GM23248 (cell line): ENCODE measurements at regions not wholly inside any gene's neighbourhood (a gene's known extent, or its start where the extent isn't known, plus 50 kb on each side); places are given as distances from the start of the nearest gene placed in this dataset.

Experiments used
- DNase-seq: peaks from one replicate; pipeline ENCODE4 v3.0.0-alpha.2; 2015
- H2AFZ ChIP-seq: fragments of 200-600 bp; sonication (generic); 2 replicates; pipeline ENCODE4 v1.6.1; 2016; ENCODE audit warnings: antibody characterized with exemption
- H3F3A ChIP-seq: fragments of 200-600 bp; sonication (generic); 2 replicates; pipeline ENCODE4 v1.6.1; 2016; ENCODE audit warnings: mild to moderate bottlenecking, antibody characterized with exemption, mixed run types; ENCODE audit not compliant: insufficient read depth
- H3K27ac ChIP-seq: fragments of 200-600 bp; sonication (generic); 2 replicates; pipeline ENCODE4 v1.5.1; 2016; ENCODE audit warnings: mild to moderate bottlenecking
- H3K27me3 ChIP-seq: fragments of 200-600 bp; sonication (generic); replicated peaks from 2 replicates; pipeline ENCODE4 v1.6.1; 2016; ENCODE audit warnings: mild to moderate bottlenecking; ENCODE audit not compliant: insufficient read depth
- H3K36me3 ChIP-seq: fragments of 200-600 bp; sonication (generic); 2 replicates; pipeline ENCODE4 v1.6.1; 2016; ENCODE audit warnings: low read depth, mild to moderate bottlenecking
- H3K4me1 ChIP-seq: fragments of 200-600 bp; sonication (generic); 2 replicates; pipeline ENCODE4 v1.6.1; 2016; ENCODE audit warnings: mild to moderate bottlenecking; ENCODE audit not compliant: insufficient read depth
- H3K4me2 ChIP-seq: fragments of 200-600 bp; sonication (generic); one replicate; pipeline ENCODE4 v1.6.1; 2016; ENCODE audit warnings: mild to moderate bottlenecking; ENCODE audit not compliant: unreplicated experiment
- H3K4me3 ChIP-seq: fragments of 200-600 bp; sonication (generic); 2 replicates; pipeline ENCODE4 v1.5.1; 2016; ENCODE audit warnings: mild to moderate bottlenecking
- H3K79me2 ChIP-seq: fragments of 200-600 bp; sonication (generic); 2 replicates; pipeline ENCODE4 v1.6.1; 2016; ENCODE audit warnings: mild to moderate bottlenecking; ENCODE audit not compliant: insufficient read depth
- H3K9ac ChIP-seq: fragments of 200-600 bp; sonication (generic); 2 replicates; pipeline ENCODE4 v1.6.1; 2016; ENCODE audit warnings: mild to moderate bottlenecking
- H3K9me2 ChIP-seq: fragments of 200-600 bp; sonication (generic); 2 replicates; pipeline ENCODE4 v1.6.1; 2016; ENCODE audit warnings: mixed run types, mild to moderate bottlenecking, moderate library complexity; ENCODE audit not compliant: insufficient read depth
- H3K9me3 ChIP-seq: fragments of 200-600 bp; sonication (generic); one replicate; pipeline ENCODE4 v1.6.1; 2017; ENCODE audit warnings: low read depth
- H4K20me1 ChIP-seq: fragments of 200-600 bp; sonication (generic); 2 replicates; pipeline ENCODE4 v1.6.0; 2016; ENCODE audit not compliant: insufficient read depth
- EZH2 ChIP-seq: fragments of 200-600 bp; sonication (generic); IDR thresholded peaks from 2 replicates; pipeline ENCODE4 v1.6.1; 2018; ENCODE audit warnings: antibody characterized with exemption, mild to moderate bottlenecking; ENCODE audit not compliant: insufficient read depth, poor library complexity, severe bottlenecking
- EZH2phosphoT487 ChIP-seq: fragments of 200-600 bp; sonication (generic); IDR thresholded peaks from 2 replicates; pipeline ENCODE4 v1.6.1; 2018; ENCODE audit warnings: antibody characterized with exemption, moderate library complexity, mild to moderate bottlenecking, low read depth; ENCODE audit not compliant: insufficient read depth
- WGBS, 2 experiments: methylation state at CpG; one replicate each; pipeline ENCODE4 v1.1.6; 2015 to 2017; ENCODE audit warnings: low lambda C conversion rate in 2 of 2, low coverage in 1 of 2; ENCODE audit errors: missing lambda C conversion rate in 2 of 2; 5-methylcytosine and 5-hydroxymethylcytosine counted together
- in situ Hi-C: fragments of 300-500 bp; cut with MboI; formaldehyde crosslinking; loops from 2 replicates; pipeline ENCODE4 v1.15.0; 2020

- DNase-seq, result no peak
- TF ChIP-seq EZH2phosphoT487, result no peak
- TF ChIP-seq EZH2, result no peak
- H4K20me1 ChIP-seq, result no peaks in the 10 kb centered on the region
- no peaks in the 10 kb centered on the region for H3K9me2 ChIP-seq
- H3K79me2 ChIP-seq, result no peaks in the 10 kb centered on the region
- H3K27me3 ChIP-seq, result no peaks in the 10 kb centered on the region
- H3K27ac ChIP-seq, result no peak overlapping the region
- H3K4me1 ChIP-seq, result peaks cover 9% of the 10 kb centered on the region; the same call in 1 of the 2 replicates
- no peak overlapping the region for H2AFZ ChIP-seq
- H3K9me3 ChIP-seq, result no peaks in the 10 kb centered on the region
- H3F3A ChIP-seq, result peaks cover 12% of the 10 kb centered on the region
- H3K36me3 ChIP-seq, result no peaks in the 10 kb centered on the region
- H3K4me3 ChIP-seq, result no peak overlapping the region
- no peak overlapping the region for H3K9ac ChIP-seq
- in situ Hi-C loops, result no loop called here
- no peak overlapping the region for H3K4me2 ChIP-seq
Observed at GRCh38 chr2:173593109-173593508, 238.4 kb downstream of the CDCA7 start.

GRCh38 chr2:173596244-173596643 lies 241.6 kb downstream of the CDCA7 start:
- no peak overlapping the region for H2AFZ ChIP-seq
- no peaks in the 10 kb centered on the region for H4K20me1 ChIP-seq
- TF ChIP-seq EZH2, result no peak
- TF ChIP-seq EZH2phosphoT487, result no peak
- H3K9ac ChIP-seq, result no peak overlapping the region
- no peaks in the 10 kb centered on the region for H3K4me1 ChIP-seq
- H3K36me3 ChIP-seq, result no peaks in the 10 kb centered on the region
- no peaks in the 10 kb centered on the region for H3K27me3 ChIP-seq
- no peaks in the 10 kb centered on the region for H3K9me3 ChIP-seq
- no peak overlapping the region for H3K27ac ChIP-seq
- peaks cover 3% of the 10 kb centered on the region for H3F3A ChIP-seq
- no peak overlapping the region for H3K4me3 ChIP-seq
- in situ Hi-C loops, result no loop called here
- no peak overlapping the region for H3K4me2 ChIP-seq
- no peaks in the 10 kb centered on the region for H3K79me2 ChIP-seq
- no peak for DNase-seq
- no peaks in the 10 kb centered on the region for H3K9me2 ChIP-seq

GRCh38 chr2:173598525-173598924 lies 243.9 kb downstream of the CDCA7 start:
- H3K79me2 ChIP-seq, result no peaks in the 10 kb centered on the region
- H2AFZ ChIP-seq, result no peak overlapping the region
- in situ Hi-C loops, result no loop called here
- TF ChIP-seq EZH2 (no peak), EZH2phosphoT487 (no peak)
- no peaks in the 10 kb centered on the region for H3K36me3 ChIP-seq
- no peaks in the 10 kb centered on the region for H3F3A ChIP-seq
- H3K4me3 ChIP-seq, result no peak overlapping the region
- no peak for DNase-seq
- H3K27ac ChIP-seq, result no peak overlapping the region
- no peaks in the 10 kb centered on the region for H3K9me3 ChIP-seq
- no peaks in the 10 kb centered on the region for H4K20me1 ChIP-seq
- no peaks in the 10 kb centered on the region for H3K9me2 ChIP-seq
- H3K27me3 ChIP-seq, result no peaks in the 10 kb centered on the region
- no peak overlapping the region for H3K4me2 ChIP-seq
- H3K9ac ChIP-seq, result no peak overlapping the region
- H3K4me1 ChIP-seq, result no peaks in the 10 kb centered on the region

- TF ChIP-seq EZH2, result no peak
- no peak for TF ChIP-seq EZH2phosphoT487
- no peaks in the 10 kb centered on the region for H3F3A ChIP-seq
- 68 to 69% methylated on average over 5 of the region's 5 CpGs for WGBS, 2 experiments
- H3K4me2 ChIP-seq, result no peak overlapping the region
- H3K79me2 ChIP-seq, result no peaks in the 10 kb centered on the region
- no peak overlapping the region for H3K9ac ChIP-seq
- no peak overlapping the region for H3K4me3 ChIP-seq
- no peaks in the 10 kb centered on the region for H4K20me1 ChIP-seq
- H3K4me1 ChIP-seq, result no peaks in the 10 kb centered on the region
- no peaks in the 10 kb centered on the region for H3K36me3 ChIP-seq
- DNase-seq, result no peak
- H3K27me3 ChIP-seq, result no peaks in the 10 kb centered on the region
- H2AFZ ChIP-seq, result no peak overlapping the region
- no peak overlapping the region for H3K27ac ChIP-seq
- in situ Hi-C loops, result no loop called here
- H3K9me2 ChIP-seq, result no peaks in the 10 kb centered on the region
- H3K9me3 ChIP-seq, result no peaks in the 10 kb centered on the region
Observed at GRCh38 chr2:173599821-173600359, 245.2 kb downstream of the CDCA7 start.

GRCh38 chr2:173602153-173602795 lies 247.6 kb downstream of the CDCA7 start:
- H2AFZ ChIP-seq, result no peak overlapping the region
- DNase-seq, result no peak
- no peaks in the 10 kb centered on the region for H3K27me3 ChIP-seq
- no peak overlapping the region for H3K4me2 ChIP-seq
- no peaks in the 10 kb centered on the region for H4K20me1 ChIP-seq
- TF ChIP-seq EZH2 (no peak), EZH2phosphoT487 (no peak)
- H3K27ac ChIP-seq, result no peak overlapping the region
- in situ Hi-C loops, result no loop called here
- H3K36me3 ChIP-seq, result no peaks in the 10 kb centered on the region
- no peaks in the 10 kb centered on the region for H3K4me1 ChIP-seq
- H3F3A ChIP-seq, result no peaks in the 10 kb centered on the region
- H3K79me2 ChIP-seq, result no peaks in the 10 kb centered on the region
- 88 to 92% methylated on average over 6 of the region's 6 CpGs for WGBS, 2 experiments
- H3K4me3 ChIP-seq, result no peak overlapping the region
- no peak overlapping the region for H3K9ac ChIP-seq
- H3K9me3 ChIP-seq, result no peaks in the 10 kb centered on the region
- no peaks in the 10 kb centered on the region for H3K9me2 ChIP-seq
